PC-3 (cell line): ENCODE measurements at regions not wholly inside any gene's neighbourhood (a gene's known extent, or its start where the extent isn't known, plus 50 kb on each side); places are given as distances from the start of the nearest gene placed in this dataset.

ENCODE experiments used
- CTCF ChIP-seq: fragments of 300-600 bp; sonication (generic); conservative IDR thresholded peaks from 2 replicates; pipeline ENCODE4 v1.5.1; 2017; ENCODE audit warnings: antibody characterized with exemption, low read depth, mild to moderate bottlenecking, low read length
- EZH2phosphoT487 ChIP-seq: fragments of 300-600 bp; sonication (generic); IDR thresholded peaks from 2 replicates; pipeline ENCODE4 v1.6.1; 2018; ENCODE audit warnings: mild to moderate bottlenecking, antibody characterized with exemption, low read length, borderline replicate concordance

DNA sequence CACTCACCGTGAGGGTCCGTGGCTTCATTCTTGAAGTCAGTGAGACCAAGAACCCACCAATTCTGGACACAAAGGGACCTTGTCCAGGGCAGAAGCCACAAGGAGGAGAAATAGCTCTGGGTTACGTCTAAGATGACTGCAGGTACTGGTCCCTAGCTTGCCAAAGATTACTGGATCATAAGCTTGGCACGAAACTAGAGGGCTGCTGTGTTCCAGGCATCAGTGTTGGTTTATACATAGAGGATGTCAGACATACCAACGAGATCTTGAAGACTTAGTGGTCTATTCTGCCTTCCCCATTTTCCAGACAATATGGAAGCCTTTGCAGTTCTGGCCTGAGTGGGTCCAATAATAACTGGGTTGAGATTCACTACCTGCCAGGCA, 175.7 kb downstream of the TBX18 start:
- TF ChIP-seq EZH2phosphoT487, result no peak
- no peak for TF ChIP-seq CTCF
